SK-N-SH treated with all-trans-retinoic acid at 6 μM for 48 hours (cell line): ENCODE measurements at regions not wholly inside any gene's neighbourhood (a gene's known extent, or its start where the extent isn't known, plus 50 kb on each side); places are given as distances from the start of the nearest gene placed in this dataset.

Source experiments
- ATAC-seq: fragments of 200-7000 bp; cut with Tn5 transposase; 3 replicates; pipeline ENCODE4 v1.9.1; 2020; ENCODE audit warnings: mild to moderate bottlenecking, moderate library complexity
- ARNTL ChIP-seq: fragments of 450-650 bp; formaldehyde crosslinking; IDR thresholded peaks from 2 replicates; pipeline ENCODE4 v1.5.0; 2020; ENCODE audit warnings: low read depth, mild to moderate bottlenecking, moderate library complexity, borderline replicate concordance
- BACH2 ChIP-seq: fragments of 250-450 bp; sonication (Bioruptor Pico); IDR thresholded peaks from 2 replicates; pipeline ENCODE4 v1.9.0; 2021; ENCODE audit warnings: mild to moderate bottlenecking, borderline replicate concordance
- CSDC2 ChIP-seq: fragments of 250-450 bp; sonication (Bioruptor Pico); IDR thresholded peaks from 2 replicates; pipeline ENCODE4 v1.5.0; 2020; ENCODE audit warnings: mild to moderate bottlenecking, moderate library complexity
- ESRRG ChIP-seq: fragments of 250-450 bp; sonication (Bioruptor Pico); IDR thresholded peaks from 2 replicates; pipeline ENCODE4 v1.6.1; 2021; ENCODE audit warnings: mild to moderate bottlenecking
- GLIS3 ChIP-seq: fragments of 250-450 bp; sonication (Bioruptor Pico); IDR thresholded peaks from 2 replicates; pipeline ENCODE4 v1.5.0; 2020; ENCODE audit warnings: mild to moderate bottlenecking, moderate library complexity
- ISL1 ChIP-seq: fragments of 250-450 bp; sonication (Bioruptor Pico); IDR thresholded peaks from 2 replicates; pipeline ENCODE4 v2.1.2; 2022; ENCODE audit warnings: mild to moderate bottlenecking, moderate library complexity
- OSR1 ChIP-seq: fragments of 250-450 bp; sonication (Bioruptor Pico); IDR thresholded peaks from 2 replicates; pipeline ENCODE4 v1.8.0; 2022; ENCODE audit warnings: moderate library complexity, mild to moderate bottlenecking, inconsistent platforms
- RARB ChIP-seq: fragments of 250-450 bp; sonication (Bioruptor Pico); IDR thresholded peaks from 2 replicates; pipeline ENCODE4 v1.8.0; 2021; ENCODE audit warnings: mild to moderate bottlenecking, moderate library complexity
- SNAI2 ChIP-seq: fragments of 250-450 bp; sonication (Bioruptor Pico); IDR thresholded peaks from 2 replicates; pipeline ENCODE4 v1.5.0; 2020; ENCODE audit warnings: mild to moderate bottlenecking, moderate library complexity
- TCF4 ChIP-seq: fragments of 250-450 bp; sonication (Bioruptor Pico); IDR thresholded peaks from 2 replicates; pipeline ENCODE4 v1.8.0; 2021; ENCODE audit warnings: mild to moderate bottlenecking, moderate library complexity, borderline replicate concordance
- TOX ChIP-seq: fragments of 250-450 bp; sonication (Bioruptor Pico); IDR thresholded peaks from 2 replicates; pipeline ENCODE4 v1.8.0; 2021; ENCODE audit warnings: mild to moderate bottlenecking, moderate library complexity, borderline replicate concordance
- ZC3H10 ChIP-seq: fragments of 250-450 bp; sonication (Bioruptor Pico); IDR thresholded peaks from 2 replicates; pipeline ENCODE4 v1.5.1; 2021; ENCODE audit warnings: mild to moderate bottlenecking, moderate library complexity
- ZFP30 ChIP-seq: fragments of 450-650 bp; formaldehyde crosslinking; IDR thresholded peaks from 2 replicates; pipeline ENCODE4 v1.5.0; 2022; ENCODE audit warnings: mild to moderate bottlenecking, moderate library complexity
- ZNF565 ChIP-seq: fragments of 450-650 bp; formaldehyde crosslinking; conservative IDR thresholded peaks from 2 replicates; pipeline ENCODE4 v1.5.0; 2020; ENCODE audit warnings: low read depth, mild to moderate bottlenecking, moderate library complexity
- ZNF8 ChIP-seq: fragments of 450-650 bp; formaldehyde crosslinking; IDR thresholded peaks from 2 replicates; pipeline ENCODE4 v1.5.0; 2020; ENCODE audit warnings: mild to moderate bottlenecking, moderate library complexity
- TF ChIP-seq, protein P1 (sequence below): fragments of 250-450 bp; sonication (Bioruptor Pico); IDR thresholded peaks from 2 replicates; pipeline ENCODE4 v1.5.1; 2020; ENCODE audit warnings: low read depth, mild to moderate bottlenecking, moderate library complexity
- TF ChIP-seq, protein P2 (sequence below): fragments of 250-450 bp; sonication (Bioruptor Pico); IDR thresholded peaks from 2 replicates; pipeline ENCODE4 v1.8.0; 2020; ENCODE audit warnings: mild to moderate bottlenecking, moderate library complexity, borderline replicate concordance
- TF ChIP-seq, protein P3 (sequence below): fragments of 250-450 bp; sonication (Bioruptor Pico); IDR thresholded peaks from 2 replicates; pipeline ENCODE4 v1.5.1; 2021; ENCODE audit warnings: mild to moderate bottlenecking, moderate library complexity

DNA sequence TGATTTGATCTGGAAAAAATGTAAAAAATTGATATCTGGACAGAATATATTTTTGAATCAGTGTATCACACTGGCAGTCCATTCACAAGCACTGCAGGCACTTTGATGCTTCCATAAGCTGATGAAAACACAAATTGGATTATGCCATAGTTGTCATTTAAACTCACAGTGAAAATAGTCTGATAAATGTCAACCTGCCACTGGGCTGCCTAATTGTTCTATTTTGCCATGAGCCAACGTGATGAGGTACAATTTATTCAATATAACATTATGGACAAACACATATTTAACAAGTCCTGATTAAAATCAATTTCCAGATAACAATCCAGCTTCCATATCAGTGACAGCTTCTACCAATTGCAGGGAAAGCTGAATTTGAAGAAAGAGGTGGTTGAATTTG is 1244.9 kb downstream of the EFNB2 start:
- no peak for ATAC-seq
- TF ChIP-seq ISL1 (CRISPR knock-in tag) (peak; percentile 54; the same call in 1 of the 2 replicates), CSDC2 (no peak), TCF4 (peak; percentile 38; the same call in 1 of the 2 replicates)
- TF ChIP-seq, all 23 proteins: peak for 2

DNA sequence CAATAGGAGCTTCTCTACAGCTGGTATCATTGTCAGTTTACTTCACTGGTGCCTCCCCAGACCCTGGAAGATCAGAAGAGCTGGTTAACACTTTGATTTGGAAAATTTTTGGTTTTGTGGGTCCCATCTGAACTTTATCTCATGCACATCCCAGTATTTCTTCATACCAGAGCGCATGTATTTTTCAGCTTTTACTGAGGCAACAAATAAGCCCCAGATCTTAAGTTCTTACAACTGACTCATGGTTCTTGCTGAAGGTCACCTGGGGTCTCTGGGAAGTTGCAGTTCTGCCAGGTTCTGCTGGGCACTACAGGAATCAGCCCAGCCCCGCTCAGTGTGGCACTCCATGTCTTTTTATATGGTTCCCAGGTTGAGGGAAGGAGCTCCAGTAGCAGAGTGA is 1249.9 kb downstream of the EFNB2 start:
- no peak for TF ChIP-seq RARB
- no peak for TF ChIP-seq ZFP30 (CRISPR knock-in tag)
- no peak for TF ChIP-seq SNAI2 (CRISPR knock-in tag)
- TF ChIP-seq, protein P1, sequence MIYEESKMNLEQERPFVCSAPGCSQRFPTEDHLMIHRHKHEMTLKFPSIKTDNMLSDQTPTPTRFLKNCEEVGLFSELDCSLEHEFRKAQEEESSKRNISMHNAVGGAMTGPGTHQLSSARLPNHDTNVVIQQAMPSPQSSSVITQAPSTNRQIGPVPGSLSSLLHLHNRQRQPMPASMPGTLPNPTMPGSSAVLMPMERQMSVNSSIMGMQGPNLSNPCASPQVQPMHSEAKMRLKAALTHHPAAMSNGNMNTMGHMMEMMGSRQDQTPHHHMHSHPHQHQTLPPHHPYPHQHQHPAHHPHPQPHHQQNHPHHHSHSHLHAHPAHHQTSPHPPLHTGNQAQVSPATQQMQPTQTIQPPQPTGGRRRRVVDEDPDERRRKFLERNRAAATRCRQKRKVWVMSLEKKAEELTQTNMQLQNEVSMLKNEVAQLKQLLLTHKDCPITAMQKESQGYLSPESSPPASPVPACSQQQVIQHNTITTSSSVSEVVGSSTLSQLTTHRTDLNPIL (CRISPR knock-in tag) = no peak
- TF ChIP-seq ZNF565 = no peak
- ATAC-seq = no peak

DNA sequence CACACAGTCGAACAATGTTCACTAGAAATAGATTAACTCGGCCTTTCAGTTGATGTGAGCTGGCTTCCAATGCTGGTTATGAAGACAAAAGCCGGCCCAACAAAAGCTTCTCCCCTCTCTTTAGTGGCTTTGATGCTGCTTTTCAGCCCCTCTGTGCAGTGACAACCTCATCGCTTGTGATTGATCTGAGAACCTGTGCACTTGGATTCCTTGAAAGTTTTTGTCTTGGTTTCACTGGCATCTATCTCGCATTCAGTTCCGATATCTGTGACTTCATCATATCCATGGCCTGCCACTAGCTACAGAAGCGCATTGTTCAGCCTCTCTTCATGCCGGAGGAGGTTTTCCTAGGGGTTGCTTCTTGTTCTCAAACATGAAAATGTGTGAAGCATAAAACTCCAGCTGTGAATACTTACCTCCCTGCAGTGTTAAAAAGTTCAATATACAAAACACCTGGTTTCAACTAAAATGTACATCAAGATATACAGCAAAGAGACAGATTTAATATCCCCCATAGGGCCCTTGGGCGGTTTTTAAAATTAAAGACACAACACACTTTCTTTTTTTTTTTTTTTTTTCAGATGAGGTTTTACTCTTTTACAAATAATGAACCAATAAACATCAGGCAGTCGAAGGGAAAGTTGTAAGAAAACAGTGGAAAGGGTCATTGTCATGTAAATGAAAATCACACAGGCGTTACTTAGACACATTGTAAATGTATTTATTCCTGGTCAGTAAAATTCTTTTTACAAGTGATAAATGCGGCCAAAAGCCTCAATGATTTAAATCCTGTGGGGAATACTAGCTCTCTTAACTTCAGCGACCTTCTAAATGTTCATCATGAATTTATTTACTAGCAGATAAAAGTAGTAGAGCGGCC is 1252.8 kb downstream of the EFNB2 start:
- ATAC-seq = no peak
- TF ChIP-seq TOX (no peak), OSR1 (CRISPR knock-in tag) (no peak)

DNA sequence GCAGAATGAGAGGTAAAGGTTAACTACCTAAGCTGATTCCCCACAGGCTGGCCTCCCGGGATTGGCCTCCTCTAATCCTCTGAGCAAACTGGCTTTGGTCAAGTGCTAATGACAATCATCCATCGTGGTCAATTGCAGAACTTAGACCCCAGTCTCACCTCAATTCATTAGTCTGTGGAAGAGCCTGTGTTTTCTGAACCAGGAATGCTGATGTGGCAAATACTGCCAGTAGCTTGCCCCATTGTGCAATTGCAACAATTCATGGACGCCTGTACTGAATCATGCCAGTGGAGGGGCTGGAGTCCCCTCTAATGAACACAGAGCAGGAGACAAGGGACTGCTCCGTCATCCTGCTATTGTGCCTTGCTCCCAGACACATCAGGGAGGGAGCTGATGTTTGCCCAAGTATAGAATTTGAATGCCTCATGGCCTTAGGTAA is 1256.5 kb downstream of the EFNB2 start:
- no peak for ATAC-seq

DNA sequence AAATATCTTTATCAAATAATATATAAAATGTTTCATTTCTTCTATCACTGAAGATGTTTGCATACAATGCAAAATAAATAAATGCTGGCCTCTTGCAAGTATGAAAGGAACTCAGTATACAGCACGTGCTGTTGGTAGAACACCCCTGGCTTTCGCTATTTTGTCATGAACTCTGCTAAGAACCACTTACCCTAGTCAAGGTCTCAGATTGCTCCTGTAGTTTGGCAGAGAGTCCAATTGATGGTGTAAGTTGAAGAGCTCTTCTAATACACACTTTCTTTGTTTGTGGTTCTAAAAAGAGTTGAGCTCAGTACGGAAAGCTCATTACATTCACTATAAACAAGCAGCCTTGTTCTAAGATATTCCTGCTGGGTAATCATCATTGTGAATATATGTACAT is 1258.9 kb downstream of the EFNB2 start:
- ATAC-seq = no peak

More for the DNA sequence above, 1256.5 kb downstream of the EFNB2 start:
- TF ChIP-seq RARB (no peak), TOX (no peak), ZC3H10 (no peak), ESRRG (CRISPR knock-in tag) (no peak), GLIS3 (CRISPR knock-in tag) (no peak), CSDC2 (no peak), ARNTL (CRISPR knock-in tag) (no peak), SNAI2 (CRISPR knock-in tag) (no peak), ZNF8 (CRISPR knock-in tag) (no peak), TCF4 (no peak), BACH2 (CRISPR knock-in tag) (no peak)
- TF ChIP-seq, protein P2, sequence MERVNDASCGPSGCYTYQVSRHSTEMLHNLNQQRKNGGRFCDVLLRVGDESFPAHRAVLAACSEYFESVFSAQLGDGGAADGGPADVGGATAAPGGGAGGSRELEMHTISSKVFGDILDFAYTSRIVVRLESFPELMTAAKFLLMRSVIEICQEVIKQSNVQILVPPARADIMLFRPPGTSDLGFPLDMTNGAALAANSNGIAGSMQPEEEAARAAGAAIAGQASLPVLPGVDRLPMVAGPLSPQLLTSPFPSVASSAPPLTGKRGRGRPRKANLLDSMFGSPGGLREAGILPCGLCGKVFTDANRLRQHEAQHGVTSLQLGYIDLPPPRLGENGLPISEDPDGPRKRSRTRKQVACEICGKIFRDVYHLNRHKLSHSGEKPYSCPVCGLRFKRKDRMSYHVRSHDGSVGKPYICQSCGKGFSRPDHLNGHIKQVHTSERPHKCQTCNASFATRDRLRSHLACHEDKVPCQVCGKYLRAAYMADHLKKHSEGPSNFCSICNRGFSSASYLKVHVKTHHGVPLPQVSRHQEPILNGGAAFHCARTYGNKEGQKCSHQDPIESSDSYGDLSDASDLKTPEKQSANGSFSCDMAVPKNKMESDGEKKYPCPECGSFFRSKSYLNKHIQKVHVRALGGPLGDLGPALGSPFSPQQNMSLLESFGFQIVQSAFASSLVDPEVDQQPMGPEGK (CRISPR knock-in tag) = no peak
- TF ChIP-seq, protein P3, sequence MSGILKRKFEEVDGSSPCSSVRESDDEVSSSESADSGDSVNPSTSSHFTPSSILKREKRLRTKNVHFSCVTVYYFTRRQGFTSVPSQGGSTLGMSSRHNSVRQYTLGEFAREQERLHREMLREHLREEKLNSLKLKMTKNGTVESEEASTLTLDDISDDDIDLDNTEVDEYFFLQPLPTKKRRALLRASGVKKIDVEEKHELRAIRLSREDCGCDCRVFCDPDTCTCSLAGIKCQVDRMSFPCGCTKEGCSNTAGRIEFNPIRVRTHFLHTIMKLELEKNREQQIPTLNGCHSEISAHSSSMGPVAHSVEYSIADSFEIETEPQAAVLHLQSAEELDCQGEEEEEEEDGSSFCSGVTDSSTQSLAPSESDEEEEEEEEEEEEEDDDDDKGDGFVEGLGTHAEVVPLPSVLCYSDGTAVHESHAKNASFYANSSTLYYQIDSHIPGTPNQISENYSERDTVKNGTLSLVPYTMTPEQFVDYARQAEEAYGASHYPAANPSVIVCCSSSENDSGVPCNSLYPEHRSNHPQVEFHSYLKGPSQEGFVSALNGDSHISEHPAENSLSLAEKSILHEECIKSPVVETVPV (CRISPR knock-in tag) = no peak
- TF ChIP-seq, protein P1 (CRISPR knock-in tag) = no peak

More for the DNA sequence above, 1258.9 kb downstream of the EFNB2 start:
- TF ChIP-seq ESRRG (CRISPR knock-in tag) (no peak), RARB (no peak), ISL1 (CRISPR knock-in tag) (no peak)
- TF ChIP-seq, protein P2 (CRISPR knock-in tag) = no peak
- TF ChIP-seq, protein P1 (CRISPR knock-in tag) = no peak
